GM21360 (cell line): ENCODE measurements at regions not wholly inside any gene's neighbourhood (a gene's known extent, or its start where the extent isn't known, plus 50 kb on each side); places are given as distances from the start of the nearest gene placed in this dataset.
A peak's percentile ranks its signal among the peaks of the same experiment; 100 is the strongest.
"Not testable (repeated sequence)": the region's sequence is repeated elsewhere in the genome, so short reads cannot be mapped to it uniquely, and the experiment has no call there.

Experiments
- ATAC-seq: cut with Tn5 transposase; IDR thresholded peaks from one replicate; pipeline ENCODE4 v1.9.1; 2021; ENCODE audit warnings: mild to moderate bottlenecking, moderate library complexity; ENCODE audit not compliant: unreplicated experiment

GRCh38 chr4:64216741-64217140 lies 192.5 kb downstream of the TECRL start:
- no peak for ATAC-seq

DNA sequence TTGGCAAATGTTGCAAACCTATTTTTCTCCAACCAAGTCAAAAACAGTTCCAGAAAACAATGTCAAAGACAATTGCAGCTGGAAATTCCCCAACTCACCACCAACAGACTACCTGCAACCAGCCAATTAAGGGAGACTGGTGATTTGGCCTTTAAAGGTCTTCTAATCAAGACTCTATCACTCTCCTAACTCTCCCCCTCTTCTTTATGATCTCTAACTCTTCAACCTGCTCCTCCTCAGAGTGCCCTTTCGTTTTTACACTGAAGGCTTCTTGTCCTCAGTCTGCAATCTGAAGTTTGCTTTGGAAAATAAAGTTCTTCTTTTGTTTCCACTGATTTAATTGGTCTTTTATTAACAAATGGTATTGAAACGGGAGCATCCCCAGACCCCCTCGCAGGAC lies 203.9 kb downstream of the TECRL start:
- ATAC-seq = no peak

- ATAC-seq = no peak
These were observed 209.2 kb downstream of the TECRL start for GRCh38 chr4:64200001-64200555.

DNA sequence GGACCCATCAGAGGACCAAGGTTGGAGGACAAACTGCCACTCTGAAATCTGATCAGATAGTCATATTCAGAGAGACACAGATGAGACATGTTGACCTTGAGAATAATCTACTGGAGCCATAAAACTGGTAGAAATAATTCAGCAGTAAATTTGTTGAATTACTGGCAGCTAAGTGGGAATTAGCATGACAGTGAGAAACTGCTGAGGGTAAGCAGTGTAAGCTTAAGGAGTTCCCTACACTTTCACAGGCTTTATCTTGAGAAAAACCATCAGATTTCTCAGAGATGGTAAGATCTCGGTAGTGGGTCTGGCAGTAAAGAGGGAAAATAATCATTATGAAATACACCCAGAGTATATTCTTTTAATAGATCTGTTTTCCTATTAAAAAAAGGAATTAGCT lies 213.7 kb downstream of the TECRL start:
- ATAC-seq = no peak

- no peak for ATAC-seq
These were observed 216.4 kb downstream of the TECRL start for GRCh38 chr4:64192731-64193412.

- no peak for ATAC-seq
These were observed 234.9 kb downstream of the TECRL start for GRCh38 chr4:64174247-64174882.

DNA sequence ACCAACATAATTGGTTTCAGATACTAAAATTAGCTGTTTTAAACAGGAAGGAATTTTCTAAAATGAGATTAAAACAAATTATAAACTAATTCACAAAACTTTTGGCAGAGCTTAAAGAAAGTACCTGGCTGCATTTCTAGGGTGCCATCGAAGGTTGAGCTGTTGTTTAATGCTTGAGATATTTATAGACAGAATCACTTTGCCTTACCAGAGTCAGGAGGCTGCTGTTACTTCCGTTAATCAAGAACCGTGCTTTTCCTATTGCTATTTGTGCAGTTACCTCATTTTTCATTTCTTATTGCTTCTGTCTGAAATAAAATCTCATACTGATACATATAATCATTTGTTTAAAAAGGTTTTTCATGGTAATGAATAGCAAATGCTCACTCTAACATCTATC lies 242.9 kb downstream of the TECRL start:
- no peak for ATAC-seq

GRCh38 chr4:64158648-64159326 lies 250.5 kb downstream of the TECRL start:
- peak; percentile 93 for ATAC-seq

DNA sequence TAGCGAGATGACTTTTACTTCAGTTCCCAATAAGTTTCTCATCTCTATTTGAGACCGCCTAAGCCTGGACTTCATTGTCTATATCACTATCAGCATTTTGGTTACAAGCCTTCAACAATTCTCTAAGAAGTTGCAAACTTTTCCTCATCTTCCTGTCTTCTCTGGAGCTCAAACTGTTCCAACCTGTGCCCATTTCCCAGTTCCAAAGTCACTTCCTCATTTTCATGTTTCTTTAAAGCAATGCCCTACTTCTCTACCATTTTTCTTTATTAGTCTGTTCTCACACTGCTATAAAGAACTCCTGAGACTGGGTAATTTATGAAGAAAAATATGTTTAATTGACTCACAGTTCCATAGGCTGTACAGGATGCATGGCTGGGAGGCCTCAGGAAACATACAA lies 251.9 kb downstream of the TECRL start:
- no peak for ATAC-seq

DNA sequence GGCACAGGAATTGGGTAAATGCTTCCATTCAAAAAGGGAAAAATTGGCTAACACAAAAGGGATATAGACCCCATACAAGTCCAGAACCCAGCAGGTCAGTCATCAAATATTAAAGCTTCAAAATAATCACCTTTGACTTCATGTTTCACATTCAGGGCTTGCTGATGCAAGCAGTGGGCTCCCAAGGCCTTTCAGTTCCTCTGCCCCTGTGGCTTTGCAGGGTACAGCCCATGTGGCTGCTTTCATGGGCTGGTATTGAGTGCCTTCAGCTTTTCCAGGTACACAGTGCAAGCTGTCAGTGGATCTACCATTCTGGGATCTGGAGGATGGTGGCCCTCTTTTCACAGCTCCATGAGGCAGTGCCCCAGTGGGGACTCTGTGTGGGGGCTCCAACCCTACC lies 253.0 kb downstream of the TECRL start:
- ATAC-seq = no peak

DNA sequence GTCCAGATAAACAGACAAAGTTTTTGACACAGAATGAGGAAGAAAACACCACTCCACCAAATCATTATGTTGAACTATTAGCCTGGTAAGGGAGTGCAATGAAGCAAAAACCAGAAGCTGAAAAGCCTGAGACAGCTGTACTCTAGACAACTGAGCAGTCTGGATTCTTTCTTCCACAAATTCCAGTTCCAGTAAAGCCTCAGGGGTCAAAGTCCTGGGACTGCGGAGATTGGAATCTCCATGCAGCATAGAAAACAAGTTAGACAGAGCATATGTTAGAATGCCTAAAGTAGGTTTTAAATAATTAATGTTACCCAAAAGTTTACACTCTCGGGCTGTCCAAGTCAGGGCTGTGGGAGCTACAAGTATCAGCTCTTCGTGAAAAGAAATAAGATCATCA lies 263.2 kb downstream of the TECRL start:
- ATAC-seq = no peak

- ATAC-seq = no peak
These were observed 264.3 kb downstream of the TECRL start for GRCh38 chr4:64144994-64145393.

- ATAC-seq = no peak
These were observed 278.3 kb downstream of the TECRL start for GRCh38 chr4:64130907-64131306.

DNA sequence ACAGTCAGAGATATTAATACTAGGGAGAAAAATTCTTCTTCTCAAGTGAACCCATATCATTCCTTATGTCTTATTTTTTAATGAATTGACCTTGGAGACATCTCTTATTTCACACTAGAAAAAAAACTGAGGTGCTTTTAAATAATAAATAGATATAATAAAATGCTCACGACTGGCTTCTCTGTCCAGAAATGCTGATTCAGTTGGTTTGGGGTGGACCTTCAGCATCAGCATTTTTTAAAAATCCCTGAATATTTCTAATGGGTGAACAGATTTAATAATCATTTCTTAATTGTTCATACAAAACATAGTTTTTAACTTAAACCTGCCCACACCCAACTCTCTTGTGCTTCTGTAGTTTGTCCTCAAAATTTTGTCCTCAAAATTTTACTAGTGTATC lies 283.9 kb downstream of the TECRL start:
- ATAC-seq = no peak

- ATAC-seq = no peak
These were observed 287.4 kb downstream of the TECRL start for GRCh38 chr4:64121803-64122202.

- no peak for ATAC-seq
These were observed 303.3 kb downstream of the TECRL start for GRCh38 chr4:64105903-64106302.

GRCh38 chr4:64095398-64095797 lies 313.9 kb downstream of the TECRL start:
- ATAC-seq = no peak

- ATAC-seq = no peak
These were observed 329.9 kb downstream of the TECRL start for GRCh38 chr4:64079316-64079715.

- no peak for ATAC-seq
These were observed 341.2 kb downstream of the TECRL start for GRCh38 chr4:64068096-64068495.

GRCh38 chr4:64062991-64063390 lies 346.3 kb downstream of the TECRL start:
- ATAC-seq = no peak

GRCh38 chr4:64037033-64037432 lies 372.2 kb downstream of the TECRL start:
- ATAC-seq = not testable (repeated sequence)

DNA sequence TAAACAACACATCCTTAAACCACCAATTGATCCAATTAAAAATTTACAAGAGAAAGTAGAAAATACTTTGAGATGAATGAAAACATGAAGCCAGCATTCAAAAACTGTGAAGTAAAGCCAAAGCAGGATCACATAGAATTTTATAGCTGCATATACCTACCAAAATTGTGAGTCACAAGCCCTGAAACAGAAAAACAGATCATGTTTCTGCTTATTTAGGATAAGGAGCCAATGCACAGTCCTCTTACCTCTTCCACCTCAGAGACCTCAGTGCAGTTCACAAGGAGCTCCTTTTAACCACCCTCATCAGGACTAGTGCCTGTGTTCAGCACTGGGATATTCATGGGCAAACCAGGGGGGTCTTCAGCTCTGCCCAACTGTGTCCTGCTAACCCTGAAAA lies 386.7 kb downstream of the TECRL start:
- ATAC-seq = no peak
